ENCODE measurements at regions not wholly inside any gene's neighbourhood (a gene's known extent, or its start where the extent isn't known, plus 50 kb on each side); places are given as distances from the start of the nearest gene placed in this dataset.
"Not testable (repeated sequence)": the region's sequence is repeated elsewhere in the genome, so short reads cannot be mapped to it uniquely, and the experiment has no call there.

DNA sequence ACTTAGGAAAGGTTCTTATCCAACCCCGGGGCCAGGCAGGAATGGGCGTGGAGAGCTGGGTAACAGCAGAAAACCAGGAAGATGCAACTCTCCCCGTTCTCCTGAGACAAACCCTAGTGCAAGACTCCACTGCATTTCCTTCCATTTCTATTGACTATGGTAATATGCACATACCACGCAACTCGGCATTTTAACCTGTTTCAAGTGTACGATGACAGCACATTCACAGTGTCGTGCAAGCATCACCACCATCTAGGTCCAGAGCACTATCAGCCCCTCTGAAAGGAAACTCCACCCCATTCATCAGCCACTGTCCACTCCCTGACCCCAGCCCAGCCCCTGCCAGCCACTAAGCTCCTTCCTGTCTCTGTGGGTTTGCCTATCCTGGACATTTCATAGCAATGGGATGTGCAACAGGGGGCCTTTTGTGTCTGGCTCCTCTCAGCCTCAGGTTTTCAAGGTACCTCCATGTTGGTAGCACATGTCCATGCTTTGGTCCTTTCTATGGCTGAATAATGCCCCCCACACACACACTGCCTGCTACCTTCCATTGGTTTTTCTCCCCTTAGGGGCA is 441.9 kb downstream of the SOX9 start:
- no peak for DNase-seq

DNA sequence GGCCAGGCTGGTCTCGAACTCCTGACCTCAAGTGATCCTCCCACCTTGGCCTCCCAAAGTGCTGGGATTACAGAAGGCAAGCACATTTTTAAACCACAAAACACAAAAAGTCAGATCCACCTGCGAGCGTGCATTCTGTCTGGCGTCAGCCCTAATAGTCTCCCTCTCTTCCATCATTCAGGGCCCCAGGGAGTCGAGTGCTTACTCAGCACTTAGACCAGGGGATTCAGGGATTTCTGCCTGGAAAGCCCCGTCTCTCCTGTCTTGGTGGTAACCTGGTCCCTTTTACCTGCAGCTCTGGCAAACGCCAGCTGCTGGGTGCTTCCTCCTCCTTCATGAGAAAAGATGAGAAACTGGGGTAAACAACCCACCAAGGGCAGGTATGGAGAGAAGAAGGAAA is 443.1 kb downstream of the SOX9 start:
- no peak for DNase-seq

DNA sequence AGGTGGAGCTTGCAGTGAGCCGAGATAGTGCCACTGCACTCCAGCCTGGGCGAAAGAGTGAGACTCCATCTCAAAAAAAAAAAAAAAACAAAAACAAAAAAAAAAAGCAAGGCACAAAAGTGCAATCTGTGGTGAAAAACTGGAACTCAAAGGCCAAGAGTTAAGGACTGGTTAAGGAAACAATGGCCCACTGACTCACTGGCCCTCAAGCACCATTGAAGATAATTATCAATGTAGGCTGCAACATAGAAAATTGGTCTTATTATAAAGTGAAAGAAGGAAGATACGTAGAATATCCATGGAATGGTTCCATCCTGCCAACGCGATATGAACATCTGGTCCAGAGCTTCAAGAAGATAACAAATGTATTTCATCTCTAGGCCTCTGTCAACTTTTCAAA is 444.2 kb downstream of the SOX9 start:
- DNase-seq, result no peak

DNA sequence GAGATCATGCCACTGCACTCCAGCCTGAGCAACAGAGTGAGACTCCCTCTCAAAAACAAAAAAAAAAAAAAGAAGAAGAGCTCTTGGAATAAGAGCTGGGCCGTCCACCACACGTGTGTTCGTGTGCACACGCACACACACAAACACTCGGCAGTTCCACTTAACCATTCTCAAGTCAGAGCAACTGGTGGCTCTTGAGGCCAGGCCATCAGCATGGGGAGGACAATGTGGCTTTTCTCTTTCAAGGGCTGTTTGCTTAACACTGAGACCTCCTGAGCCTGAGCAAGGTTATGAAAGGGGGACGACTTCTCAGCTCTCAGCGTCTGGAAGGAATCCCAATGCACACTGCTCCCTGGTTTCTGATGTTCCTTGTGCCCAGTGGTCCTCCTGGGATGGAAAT is 444.9 kb downstream of the SOX9 start:
- no peak for DNase-seq

DNA sequence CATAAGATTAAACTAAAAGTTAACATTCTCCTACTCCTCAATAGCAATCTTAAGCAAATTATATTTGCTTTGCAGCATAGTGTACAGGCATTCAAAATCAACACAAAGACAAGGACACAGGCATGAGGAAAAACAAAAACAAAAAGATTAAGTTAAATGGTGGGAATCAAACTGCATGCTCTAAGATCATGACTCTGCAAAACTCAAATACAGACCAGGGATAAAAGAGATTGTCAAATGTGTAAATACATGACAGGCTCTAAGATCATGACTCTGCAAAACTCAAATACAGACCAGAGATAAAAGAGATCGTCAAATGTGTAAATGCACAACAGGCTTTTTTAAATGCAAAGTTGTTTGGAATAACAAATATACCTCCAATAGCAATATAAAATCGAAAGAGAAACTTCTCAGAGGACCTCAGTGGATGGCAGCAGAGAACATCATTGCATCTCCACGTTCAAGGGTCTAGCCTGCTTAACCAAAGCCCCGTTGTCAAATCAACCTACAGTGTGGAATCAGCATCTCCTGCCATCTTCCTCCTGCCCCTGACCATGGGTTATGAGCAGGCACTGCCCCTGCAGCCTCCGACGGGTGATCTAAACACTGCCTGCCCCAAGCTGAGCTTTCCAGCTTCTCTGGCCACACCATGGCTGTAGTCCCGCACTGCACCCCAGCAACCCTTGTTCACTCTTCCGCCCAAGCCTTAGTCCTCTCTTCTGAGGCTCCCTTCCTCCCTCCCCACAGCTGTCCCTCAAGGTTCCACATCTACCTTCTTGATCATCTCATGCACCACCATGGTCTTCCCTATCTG is 446.1 kb downstream of the SOX9 start:
- DNase-seq, result peak in 1 of 5 experiments; percentile 40

DNA sequence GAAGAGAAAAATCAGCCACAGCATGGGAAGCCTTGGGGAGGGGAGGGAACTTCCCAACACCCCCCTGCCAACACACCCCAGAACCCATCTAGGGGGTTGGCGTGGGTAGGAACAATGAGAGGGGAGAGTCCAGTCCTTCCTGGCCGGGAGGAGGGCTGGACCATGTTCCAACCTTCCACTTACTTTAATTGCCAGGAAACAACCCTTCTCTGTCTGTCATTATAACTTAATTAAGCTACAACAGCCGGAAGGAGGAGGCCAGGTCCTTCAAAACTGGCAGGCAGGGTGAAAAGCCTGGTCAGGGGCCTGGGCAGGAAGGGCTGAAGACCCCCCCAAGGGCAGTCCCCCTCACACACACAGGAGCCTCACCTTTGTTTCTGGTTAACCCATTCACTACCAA is 447.0 kb downstream of the SOX9 start:
- DNase-seq, result no peak

DNA sequence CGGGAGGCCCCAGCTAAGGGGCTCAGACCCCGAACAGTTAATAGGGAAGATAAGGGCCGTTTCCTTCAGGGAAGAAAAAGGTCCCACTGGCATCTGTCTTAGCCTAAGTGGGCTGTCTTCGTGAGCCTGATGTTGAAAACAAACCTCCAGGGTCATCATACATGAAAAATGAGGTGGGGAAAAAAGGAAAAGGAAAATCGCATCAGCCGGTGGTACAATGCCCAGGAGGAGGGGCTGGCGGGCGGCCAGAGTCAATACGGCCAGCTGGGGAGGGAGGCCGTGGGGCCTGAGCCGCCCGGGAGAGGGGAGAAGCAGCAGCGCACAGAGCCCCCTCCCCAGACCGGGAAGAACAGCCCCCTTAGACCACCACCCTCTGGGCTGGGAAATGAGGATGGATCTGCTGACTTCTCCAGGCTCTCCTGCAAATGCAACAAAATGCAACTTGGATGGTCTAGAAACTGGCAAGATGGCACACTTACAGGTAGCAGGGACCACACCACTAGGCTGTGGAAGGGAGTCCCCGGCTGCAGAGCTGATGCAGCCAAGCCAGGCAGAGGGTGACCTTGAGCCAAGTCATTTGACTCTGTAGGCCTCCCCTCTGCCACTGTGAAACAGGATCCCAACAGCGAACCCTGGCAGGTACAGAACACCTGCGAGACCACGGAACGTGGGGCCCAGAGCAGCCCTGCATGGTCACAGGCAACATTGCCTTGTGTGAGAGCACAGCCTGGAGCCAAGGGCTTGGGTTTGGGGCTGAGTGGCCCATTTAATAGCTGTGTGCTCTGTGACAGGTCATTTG is 448.5 kb downstream of the SOX9 start:
- no peak for DNase-seq

DNA sequence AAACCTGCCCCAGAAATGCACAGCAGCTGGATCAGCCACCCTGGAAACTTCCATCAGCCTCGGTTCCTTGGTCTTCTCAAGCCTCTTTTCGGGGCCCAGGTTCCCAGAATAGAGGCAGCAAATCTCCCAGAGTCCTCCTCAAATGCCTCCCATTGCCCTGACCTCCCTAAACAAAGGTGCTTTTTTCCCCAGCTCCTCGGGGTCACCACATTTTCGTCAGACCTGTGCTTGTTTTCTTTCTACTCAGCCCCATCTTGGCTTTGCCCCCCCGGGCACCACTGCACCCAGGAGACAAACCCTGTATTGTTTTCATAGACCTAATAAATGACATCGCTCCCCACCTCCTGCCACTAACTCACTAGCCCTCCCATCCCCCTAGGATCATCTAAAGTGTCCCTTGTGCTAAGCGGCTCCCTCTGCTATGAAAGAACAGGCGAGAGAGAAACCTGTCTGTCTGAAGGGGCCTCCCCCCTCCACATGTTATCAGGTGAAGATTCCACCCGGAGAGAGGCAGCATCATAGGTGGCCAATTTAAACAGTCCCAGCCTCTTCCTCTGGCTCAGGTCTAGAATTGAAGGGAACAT is 451.1 kb downstream of the SOX9 start:
- no peak for DNase-seq

DNA sequence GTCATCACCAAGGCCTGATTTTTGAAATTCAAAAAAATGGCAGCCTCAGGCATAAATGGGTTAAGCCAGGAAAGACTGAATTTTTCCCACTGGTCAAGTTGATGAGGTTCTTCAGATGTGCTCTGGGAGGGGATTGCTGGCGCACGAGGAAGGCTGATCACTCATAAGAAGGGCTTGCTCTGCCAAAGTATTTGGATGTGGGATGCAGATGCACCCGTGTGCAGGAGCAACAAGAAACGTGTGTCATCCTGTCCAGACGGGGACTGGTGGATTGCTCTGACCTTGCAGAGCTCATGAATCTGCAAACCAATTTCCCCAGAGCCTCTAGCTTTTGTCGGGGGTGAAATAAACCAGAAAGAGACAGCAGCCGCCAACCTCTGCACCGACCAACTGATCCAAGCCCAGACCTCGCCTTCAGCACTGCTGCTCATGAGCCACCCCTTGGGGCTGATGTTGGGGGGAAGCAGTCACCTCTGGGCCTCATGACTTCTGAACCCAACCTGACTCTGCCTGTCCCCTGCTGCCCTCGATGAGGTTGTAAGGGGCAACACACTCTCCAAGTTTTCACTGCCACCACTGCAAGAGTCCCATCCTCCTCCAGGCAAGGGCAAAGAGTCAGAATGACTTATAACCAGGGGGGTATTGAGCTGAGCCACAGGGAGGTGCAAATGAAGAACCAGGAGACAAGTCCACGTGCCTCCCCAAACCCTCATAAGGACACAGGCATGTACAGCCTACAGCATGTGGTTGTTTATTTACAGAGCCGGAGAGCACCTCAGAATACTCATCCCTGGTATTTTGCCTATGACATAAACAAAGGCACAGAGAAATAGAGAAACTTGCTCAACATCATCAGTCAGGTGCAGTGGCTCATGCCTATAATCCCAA is 452.0 kb downstream of the SOX9 start:
- DNase-seq, result no peak

DNA sequence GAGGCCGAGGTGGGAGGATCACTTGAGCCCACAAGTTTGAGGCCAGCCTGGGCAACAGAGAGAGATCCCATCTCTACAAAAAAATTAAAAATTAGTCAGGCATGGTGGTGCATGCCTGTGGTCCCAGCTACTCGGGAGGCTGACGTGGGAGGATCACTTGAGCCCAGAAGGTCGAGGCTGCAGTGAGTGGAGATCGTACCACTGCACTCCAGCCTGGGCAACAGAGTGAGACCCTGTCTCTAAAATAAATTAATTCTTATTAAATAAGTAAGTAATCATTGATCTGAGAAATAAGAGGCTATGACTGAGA is 452.6 kb downstream of the SOX9 start:
- DNase-seq, result not testable (repeated sequence)

DNA sequence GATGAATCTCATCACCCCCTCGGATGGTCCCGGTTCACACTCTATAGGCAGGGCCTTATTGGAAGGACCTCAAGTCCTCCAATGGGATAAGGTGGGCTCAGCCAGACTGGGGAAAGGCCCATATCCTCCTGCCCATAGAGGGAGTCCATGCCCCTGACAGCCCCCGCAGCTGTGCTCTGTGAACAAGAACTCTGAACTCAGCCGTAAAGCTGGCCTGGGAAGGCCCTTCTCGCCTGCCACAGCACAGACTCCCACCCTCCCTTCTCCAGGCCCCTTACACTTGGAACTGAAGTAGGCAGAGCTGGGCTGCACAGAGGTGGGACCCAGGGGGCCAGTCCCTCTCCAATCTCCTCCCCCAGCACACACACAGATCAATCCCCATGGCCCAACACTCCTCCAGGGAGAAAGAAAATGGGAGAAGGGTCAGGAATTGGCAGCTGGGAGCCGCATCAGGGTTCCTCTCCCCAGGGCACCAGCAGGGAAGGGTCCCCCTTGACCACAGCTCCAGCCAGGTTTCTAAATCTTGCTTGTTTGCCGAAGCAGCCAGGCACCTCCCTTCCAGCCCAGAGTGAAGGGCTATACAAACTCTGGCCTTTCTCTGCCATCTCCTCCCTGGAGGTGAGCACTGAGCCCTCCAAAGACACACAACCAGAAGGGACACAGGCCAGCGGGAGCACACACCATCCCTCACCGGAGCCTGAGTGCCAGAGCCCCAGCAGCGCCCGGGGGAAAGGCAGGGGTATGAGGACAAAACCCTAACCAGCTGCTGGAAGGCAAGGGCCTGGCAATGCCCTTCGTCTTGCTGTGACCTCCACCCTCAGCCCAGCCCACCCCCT is 454.1 kb downstream of the SOX9 start:
- DNase-seq, result no peak

DNA sequence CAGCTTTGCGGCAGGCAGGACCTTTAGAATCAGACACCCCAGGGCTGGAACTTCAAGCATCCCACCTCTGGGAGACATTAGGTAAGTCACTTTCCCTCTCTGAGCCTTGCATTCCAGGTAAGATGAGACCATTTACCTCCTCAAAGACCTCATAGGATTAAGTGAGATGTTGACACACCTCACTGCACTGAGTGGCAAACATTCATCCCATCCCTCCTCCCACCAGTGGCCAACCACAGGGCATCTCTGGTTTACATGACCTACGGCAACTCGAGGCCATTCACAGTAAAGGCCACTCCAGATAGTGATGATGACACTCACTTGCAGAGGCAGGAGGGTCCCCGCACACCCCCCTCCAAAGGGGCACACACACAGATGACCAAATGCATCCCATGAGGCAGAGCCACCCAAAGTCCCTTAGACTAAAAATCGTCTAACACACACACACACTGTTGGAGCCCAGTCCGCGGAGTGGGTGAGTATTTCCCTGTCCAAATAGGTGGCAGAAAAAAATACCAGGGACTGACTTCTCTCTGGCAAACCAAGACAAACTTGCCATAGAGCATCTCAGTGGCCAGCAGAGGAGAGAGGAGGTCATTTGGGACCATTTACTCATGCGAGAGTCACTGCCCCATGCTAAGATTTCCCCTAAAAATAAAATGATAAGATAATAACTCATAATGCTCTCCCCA is 454.9 kb downstream of the SOX9 start:
- DNase-seq, result no peak

DNA sequence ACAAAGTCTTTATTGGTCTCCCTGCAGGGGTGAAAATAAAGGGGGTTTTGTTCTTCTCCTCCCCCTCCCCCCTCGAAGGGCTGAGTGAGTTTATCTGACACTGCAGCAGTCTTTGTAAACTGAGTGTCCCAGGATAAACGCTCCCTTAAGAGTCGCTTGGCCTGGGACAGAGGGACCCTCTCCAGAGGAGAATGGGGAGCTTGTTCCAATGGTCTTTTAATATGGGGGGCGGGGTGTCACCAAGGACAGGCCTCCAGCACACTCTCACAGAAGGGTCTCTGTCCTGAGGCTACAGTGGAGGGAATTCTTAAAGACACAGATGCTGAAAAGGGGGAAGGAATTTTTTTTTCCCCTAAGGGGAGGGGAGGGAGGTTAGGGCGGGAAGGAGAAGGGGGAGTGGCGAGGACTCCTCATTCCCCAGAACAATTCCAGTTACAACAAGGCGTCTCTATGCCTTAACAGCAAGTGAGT is 455.5 kb downstream of the SOX9 start:
- no peak for DNase-seq

DNA sequence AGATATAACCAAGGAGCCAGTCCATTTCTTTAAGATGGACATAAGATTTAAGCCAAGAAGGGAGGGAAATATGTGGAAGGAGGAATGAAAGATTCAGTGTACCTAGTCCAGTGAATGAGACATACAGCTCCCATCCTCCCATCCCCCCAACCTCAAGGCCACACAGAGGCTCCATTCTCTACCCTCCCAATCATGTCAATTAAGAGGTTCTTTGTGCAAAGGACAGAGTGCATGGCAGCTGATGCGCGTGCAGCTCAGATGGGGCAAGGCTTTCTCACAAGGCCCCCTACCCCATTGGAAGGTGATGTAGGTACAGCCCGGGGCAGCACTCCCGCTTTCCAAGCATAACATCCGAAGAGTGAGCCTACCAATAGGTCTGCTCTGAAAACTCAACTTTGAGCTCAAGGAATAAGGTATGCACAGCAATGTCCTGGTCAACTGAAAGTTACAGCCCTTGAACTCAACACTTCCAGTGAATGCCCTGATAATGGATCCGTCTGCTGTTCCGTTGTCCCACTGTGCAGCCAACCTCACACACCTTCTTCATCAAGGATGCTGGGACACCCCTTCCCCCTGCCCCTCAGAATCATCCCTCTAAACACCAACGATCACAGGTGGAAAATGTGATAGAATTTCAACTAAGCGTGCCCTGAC is 458.1 kb downstream of the SOX9 start:
- DNase-seq, result no peak

DNA sequence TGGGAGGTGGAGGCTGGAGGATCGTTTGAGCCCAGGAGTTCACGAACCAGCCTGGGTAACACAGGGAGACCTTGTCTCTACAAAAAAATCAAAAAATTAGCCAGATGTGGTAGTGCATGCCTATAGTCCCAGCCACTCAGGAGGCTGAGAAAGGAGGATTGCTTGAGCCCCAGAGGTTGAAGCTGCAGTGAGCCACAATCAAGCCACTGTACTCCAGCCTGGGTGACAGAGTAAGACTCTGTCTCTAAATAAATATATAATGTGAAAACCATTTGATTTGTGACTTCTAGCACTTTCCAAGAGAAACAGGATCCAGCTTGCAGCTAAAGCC is 459.1 kb downstream of the SOX9 start:
- DNase-seq, result no peak

DNA sequence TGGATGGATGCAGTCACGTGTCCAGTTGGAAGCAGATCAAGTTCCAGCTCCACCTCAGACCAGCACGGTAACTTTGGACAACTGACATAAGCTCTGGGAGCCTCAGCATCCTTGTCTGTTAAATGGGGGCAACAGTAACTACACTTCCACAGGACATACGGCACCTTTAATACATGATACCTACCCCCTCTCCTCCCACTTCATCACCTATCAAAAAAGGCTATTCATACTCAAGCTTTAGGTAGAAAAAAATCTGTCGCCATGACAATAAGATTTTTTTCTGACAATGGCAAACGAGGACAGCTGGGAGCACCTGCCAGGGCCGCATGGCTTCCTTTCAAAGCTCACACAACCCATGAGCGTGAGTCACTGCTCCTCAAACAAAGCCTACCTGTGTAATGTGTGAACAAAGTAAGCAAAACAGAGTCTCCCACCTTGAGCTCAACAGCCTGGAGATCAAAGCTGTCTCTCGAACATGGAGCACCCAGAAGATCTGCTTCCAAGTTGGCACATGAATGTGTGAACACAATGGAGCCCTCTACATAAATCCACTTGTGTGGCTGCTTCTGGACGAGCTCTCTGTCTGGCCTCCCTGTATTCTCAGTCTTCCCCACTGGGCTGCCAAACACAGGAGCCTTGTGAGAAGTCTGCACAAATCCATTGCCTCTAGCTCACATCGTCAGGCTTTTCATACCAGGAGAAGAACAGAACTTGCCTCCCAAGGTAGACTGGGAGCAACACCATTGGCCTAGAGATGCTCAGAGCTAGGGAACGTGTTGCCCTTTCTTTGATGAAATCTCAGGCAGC is 459.7 kb downstream of the SOX9 start:
- DNase-seq, result no peak

DNA sequence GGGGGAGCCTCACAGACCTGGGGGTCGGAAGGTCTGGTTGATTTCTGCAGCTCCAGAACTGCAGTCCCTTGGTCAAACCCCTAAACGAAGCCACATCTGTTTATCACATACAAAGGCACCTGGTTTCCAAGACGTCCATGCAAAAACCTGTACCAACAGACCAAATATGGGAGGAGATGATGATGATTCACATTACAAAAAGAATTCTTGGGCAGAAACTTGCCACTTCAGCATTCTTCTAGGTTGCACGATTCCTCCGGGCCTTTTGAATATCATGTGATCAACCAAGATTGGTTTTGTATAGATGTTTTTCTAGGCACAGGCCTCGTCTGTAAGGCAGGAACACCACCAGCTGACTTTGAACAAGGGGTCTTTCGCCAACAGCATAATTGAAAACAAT is 466.3 kb downstream of the SOX9 start:
- DNase-seq, result no peak

DNA sequence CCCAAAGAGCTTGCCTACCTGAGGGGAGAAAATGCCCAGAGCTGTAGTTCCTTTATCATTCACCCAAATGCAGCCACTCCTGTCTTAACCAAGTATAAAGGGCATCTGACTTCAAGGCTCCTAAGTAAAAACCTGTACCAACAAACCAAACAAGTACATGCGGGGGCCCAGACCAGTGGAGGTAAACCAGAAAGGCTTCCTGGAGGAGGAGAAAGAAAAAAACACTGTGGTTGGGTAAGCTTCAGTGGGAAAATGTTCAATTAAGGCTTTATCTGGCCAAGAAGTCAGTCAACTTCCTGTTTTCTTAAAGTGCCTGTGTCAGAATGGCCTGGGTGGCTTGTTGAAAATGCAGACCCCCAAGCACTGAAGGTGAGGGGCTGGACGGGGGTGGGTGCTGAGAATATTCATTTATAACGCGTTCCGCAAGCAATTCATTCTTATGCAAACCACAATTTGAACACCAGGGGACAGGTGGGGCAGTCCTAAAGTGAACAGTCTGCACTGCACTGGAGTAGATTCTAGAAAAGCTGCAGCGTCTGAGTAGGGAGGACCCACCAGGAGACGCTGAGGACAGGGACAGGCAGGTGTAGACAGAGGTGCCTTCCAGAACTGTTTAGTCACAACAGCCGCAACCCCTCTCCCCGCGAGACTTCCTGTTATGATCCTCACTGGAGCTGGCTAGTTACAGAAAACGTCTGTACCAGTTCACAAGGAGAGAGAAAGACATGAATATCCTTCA is 467.1 kb downstream of the SOX9 start:
- DNase-seq, result peak in 1 of 5 experiments; percentile 47

DNA sequence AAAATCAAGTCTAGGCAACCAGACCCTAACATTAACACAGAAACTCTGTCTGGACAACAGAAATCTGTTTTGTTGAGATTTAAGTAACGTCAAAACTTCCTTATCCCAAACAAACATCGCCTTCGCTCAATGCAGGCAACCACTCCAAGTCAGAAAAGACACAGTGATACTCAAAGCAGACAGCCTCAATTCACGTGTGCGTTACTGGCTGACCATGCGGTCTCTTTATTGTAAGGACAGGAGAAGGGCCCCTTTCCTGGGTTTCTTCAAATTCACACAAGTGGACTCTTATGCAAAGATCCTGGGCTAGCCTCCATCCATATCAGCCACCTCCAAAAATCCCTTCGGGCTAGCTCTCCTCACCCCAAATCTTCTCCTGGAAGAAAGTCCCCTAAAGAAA is 467.7 kb downstream of the SOX9 start:
- no peak for DNase-seq
